ENCODE measurements at regions not wholly inside any gene's neighbourhood (a gene's known extent, or its start where the extent isn't known, plus 50 kb on each side); places are given as distances from the start of the nearest gene placed in this dataset.

DNA sequence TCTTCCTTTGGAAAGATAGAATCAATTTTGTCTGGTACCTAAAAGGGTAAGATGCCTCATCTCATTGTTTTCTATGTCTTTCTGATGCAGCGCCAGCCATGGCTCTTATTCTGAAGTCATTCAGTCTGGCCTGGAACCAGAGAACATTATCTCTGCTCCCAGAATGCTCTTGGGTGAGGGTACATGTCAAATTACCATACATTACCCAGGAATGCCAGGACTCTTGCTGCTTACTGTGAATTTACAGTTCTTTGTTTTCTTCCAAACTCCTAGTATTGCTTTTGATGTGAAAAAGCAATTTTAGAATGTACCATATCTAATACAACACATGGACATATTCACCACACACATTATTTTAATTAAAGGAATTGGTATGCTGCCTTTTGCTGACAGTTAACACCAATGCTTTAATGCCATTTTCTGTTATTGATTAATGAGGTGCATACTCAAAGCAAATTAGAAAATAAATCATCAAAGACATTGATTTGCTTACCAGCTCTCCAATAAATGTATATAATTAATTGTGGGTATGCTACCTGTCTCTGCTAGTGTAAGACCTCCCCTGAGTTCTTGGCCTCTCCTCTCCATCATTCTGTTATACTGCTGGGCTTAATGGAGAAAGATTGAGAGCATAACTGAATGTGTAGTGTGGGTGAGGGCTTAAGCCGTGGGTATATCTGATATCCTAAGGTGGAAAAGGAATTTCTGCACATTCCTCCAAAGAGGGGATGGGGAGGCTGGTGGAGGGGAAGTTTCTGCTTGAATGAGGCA is 337.7 kb downstream of the C12orf75 start:
- TF ChIP-seq, protein P1, sequence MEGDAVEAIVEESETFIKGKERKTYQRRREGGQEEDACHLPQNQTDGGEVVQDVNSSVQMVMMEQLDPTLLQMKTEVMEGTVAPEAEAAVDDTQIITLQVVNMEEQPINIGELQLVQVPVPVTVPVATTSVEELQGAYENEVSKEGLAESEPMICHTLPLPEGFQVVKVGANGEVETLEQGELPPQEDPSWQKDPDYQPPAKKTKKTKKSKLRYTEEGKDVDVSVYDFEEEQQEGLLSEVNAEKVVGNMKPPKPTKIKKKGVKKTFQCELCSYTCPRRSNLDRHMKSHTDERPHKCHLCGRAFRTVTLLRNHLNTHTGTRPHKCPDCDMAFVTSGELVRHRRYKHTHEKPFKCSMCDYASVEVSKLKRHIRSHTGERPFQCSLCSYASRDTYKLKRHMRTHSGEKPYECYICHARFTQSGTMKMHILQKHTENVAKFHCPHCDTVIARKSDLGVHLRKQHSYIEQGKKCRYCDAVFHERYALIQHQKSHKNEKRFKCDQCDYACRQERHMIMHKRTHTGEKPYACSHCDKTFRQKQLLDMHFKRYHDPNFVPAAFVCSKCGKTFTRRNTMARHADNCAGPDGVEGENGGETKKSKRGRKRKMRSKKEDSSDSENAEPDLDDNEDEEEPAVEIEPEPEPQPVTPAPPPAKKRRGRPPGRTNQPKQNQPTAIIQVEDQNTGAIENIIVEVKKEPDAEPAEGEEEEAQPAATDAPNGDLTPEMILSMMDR (IDR thresholded peaks at IDR 0.05) = no peak
- no peak for TF ChIP-seq POLR2A (IDR thresholded peaks at IDR 0.05)

Measured in uterus (tissue), 2 donors.